ENCODE measurements at regions not wholly inside any gene's neighbourhood (a gene's known extent, or its start where the extent isn't known, plus 50 kb on each side); places are given as distances from the start of the nearest gene placed in this dataset.
A peak's percentile ranks its signal among the peaks of the same experiment; 100 is the strongest.

DNA sequence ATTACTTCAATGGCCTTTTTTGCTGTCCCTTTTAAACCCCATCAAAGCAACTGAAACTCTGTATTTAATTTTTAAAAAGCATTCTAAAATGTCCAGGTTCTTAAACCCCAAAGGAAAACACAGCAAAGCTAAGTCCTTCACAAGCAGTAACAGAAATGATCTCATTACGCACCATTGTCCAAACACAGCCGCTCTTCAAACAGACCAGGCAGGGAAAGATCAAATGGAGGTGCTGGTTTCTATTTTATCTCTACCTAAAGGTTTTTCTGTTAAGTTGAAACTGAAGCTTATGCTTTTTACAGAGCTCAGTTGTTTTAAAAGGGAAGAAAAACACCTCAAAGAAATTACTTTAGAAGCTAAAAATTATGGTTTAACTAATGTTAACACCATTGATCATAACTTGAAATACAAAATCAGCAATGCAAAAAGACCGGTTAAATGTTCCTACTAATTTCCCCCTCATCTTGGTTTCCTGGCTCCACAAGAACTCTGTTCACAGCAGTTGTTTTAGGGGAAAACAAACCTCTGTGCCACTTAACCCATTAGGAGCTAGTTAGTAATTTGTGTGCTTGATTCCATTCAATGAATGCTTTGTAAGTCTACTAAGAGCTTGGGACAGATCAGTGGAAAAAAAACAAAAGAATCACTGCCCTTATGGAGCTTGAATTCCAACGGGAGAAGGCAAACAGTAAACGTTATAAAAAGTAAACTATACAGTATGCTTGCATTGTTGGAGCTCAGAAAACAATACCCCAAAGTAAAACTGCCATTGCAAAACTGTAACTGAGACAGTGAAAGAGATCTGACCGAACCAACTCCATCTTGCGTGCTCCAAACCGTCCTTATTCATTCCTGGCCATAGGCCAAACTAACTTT is 87.4 kb downstream of the CD24 start:
- H3K36me3 Mint-ChIP-seq (ENCODE audit: insufficient read depth, unreplicated experiment), result no peaks in the 10 kb centered on the region
- ChIA-PET CTCF (interaction anchor here (1.3 kb wide), 1 partner anchor 92 kb away, joined by 5 read pairs; no protein-coding TSS in a partner anchor), POLR2A (interaction anchor here (0.6 to 0.8 kb wide), 2 partner anchors 64 to 277 kb away, joined by 3 to 5 read pairs; no protein-coding TSS in a partner anchor)
- H3K9me3 Mint-ChIP-seq (ENCODE audit: unreplicated experiment), result no peaks in the 10 kb centered on the region
- H3K27ac Mint-ChIP-seq (ENCODE audit: unreplicated experiment), result peak overlapping the region; percentile 83
- intact Hi-C loops (cut with micrococcal nuclease; ENCODE audit: unreplicated experiment), result loop anchor here (2.0 kb wide), 2 partner anchors 26 to 88 kb away; no protein-coding TSS in a partner anchor
- Histone ChIP-seq H3K9me3 (no peaks in the 10 kb centered on the region), H3K36me3 (ENCODE audit: control insufficient read depth, insufficient read depth, low read length) (no peaks in the 10 kb centered on the region), H3K4me1 (peaks cover 55% of the 10 kb centered on the region), H3K27me3 (replicated peaks; ENCODE audit: control insufficient read depth, insufficient read depth, low read length) (no peaks in the 10 kb centered on the region), H3K4me3 (ENCODE audit: low read depth, low read length) (no peak overlapping the region)
- H3K4me3 Mint-ChIP-seq (ENCODE audit: unreplicated experiment), result peak overlapping the region; percentile 55
- peaks cover 33% of the 10 kb centered on the region for H3K4me1 Mint-ChIP-seq (ENCODE audit: low read depth, unreplicated experiment)
- TF ChIP-seq, protein P1, sequence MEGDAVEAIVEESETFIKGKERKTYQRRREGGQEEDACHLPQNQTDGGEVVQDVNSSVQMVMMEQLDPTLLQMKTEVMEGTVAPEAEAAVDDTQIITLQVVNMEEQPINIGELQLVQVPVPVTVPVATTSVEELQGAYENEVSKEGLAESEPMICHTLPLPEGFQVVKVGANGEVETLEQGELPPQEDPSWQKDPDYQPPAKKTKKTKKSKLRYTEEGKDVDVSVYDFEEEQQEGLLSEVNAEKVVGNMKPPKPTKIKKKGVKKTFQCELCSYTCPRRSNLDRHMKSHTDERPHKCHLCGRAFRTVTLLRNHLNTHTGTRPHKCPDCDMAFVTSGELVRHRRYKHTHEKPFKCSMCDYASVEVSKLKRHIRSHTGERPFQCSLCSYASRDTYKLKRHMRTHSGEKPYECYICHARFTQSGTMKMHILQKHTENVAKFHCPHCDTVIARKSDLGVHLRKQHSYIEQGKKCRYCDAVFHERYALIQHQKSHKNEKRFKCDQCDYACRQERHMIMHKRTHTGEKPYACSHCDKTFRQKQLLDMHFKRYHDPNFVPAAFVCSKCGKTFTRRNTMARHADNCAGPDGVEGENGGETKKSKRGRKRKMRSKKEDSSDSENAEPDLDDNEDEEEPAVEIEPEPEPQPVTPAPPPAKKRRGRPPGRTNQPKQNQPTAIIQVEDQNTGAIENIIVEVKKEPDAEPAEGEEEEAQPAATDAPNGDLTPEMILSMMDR (IDR thresholded peaks at IDR 0.05; ENCODE audit: insufficient read depth in 1 of 2, low read depth in 1 of 2, low read length in 1 of 2, severe bottlenecking in 1 of 2, unreplicated experiment in 1 of 2), result no peak
- peak in 1 of 2 experiments; percentile 35 for DNase-seq
- no peaks in the 10 kb centered on the region for H3K27me3 Mint-ChIP-seq (ENCODE audit: insufficient read depth, unreplicated experiment)
- no TSS peak for BruUV-seq (replicated peaks)

DNA sequence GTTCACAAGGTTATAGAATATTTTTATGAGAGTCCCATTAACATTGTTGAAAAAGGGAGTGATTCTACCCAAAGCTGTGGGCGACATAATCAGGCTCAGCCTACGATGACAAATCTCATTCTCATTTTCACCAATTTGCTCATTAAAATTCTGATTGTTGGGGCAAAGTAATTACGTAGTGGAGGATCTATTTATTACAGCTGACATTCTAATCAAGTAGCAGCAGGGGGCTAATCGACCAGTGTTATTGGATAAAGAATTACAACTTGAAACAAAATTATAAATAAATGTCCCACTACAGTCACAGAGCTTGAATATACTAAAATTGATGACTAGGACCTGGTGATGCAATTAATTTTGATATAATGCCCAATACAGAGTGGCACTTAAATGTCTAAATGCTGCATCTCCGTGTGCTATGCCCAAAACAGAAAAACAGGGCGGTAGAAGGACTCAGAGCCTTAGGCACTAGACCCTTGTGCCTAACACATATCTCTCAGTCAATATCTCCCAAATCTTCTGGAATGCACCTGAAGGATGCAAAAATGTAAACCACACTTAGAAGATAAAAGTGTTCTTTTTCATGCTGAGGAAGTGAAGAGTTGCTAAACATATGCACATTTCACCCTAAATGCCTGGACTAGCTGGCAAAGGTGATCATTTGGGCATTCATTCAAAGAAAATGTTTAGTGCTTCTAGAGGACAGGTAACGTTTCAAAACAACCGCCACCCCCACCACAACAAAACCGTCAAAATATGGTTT is 88.3 kb downstream of the CD24 start:
- Mint-ChIP-seq H3K27me3 (ENCODE audit: insufficient read depth, unreplicated experiment) (no peaks in the 10 kb centered on the region), H3K36me3 (ENCODE audit: insufficient read depth, unreplicated experiment) (no peaks in the 10 kb centered on the region), H3K4me1 (ENCODE audit: low read depth, unreplicated experiment) (peaks cover 33% of the 10 kb centered on the region), H3K27ac (ENCODE audit: unreplicated experiment) (peak overlapping the region; percentile 83), H3K9me3 (ENCODE audit: unreplicated experiment) (no peaks in the 10 kb centered on the region), H3K4me3 (ENCODE audit: unreplicated experiment) (peak overlapping the region; percentile 55)
- ChIA-PET POLR2A (no interaction called here), CTCF (interaction anchor here (0.7 to 1.3 kb wide), 2 partner anchors 93 kb away, joined by 3 to 5 read pairs; no protein-coding TSS in a partner anchor)
- Histone ChIP-seq H3K27me3 (replicated peaks; ENCODE audit: control insufficient read depth, insufficient read depth, low read length) (no peaks in the 10 kb centered on the region), H3K36me3 (ENCODE audit: control insufficient read depth, insufficient read depth, low read length) (no peaks in the 10 kb centered on the region), H3K4me3 (ENCODE audit: low read depth, low read length) (no peak overlapping the region), H3K9me3 (no peaks in the 10 kb centered on the region), H3K4me1 (peaks cover 50% of the 10 kb centered on the region)
- TF ChIP-seq, protein P1 (IDR thresholded peaks at IDR 0.05; ENCODE audit: insufficient read depth in 1 of 2, low read depth in 1 of 2, low read length in 1 of 2, severe bottlenecking in 1 of 2, unreplicated experiment in 1 of 2), result no peak
- no peak for DNase-seq
- BruUV-seq (replicated peaks), result TSS peak; percentile 79
- intact Hi-C loops (cut with micrococcal nuclease; ENCODE audit: unreplicated experiment), result loop anchor here (2.0 kb wide), 2 partner anchors 27 to 87 kb away; no protein-coding TSS in a partner anchor

DNA sequence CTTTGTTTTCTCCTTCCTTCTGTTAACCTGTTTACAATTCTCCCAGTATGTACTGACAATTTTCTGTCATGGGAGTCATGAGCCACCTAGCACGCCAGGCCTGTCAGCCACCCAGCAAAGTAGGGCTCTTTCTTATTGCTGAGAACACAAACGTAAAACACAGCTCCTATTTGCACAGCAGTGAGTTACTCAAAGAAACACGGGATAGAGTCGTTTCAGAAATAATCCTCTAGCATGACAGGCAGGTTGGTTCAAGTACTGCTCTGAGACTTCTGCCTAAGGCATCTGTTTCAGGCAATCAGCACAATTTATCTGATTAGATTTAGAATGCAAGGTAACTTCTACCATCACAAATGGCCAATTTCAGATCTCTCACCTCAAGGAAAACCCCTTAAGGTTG is 88.8 kb downstream of the CD24 start:
- Mint-ChIP-seq H3K36me3 (ENCODE audit: insufficient read depth, unreplicated experiment) (no peaks in the 10 kb centered on the region), H3K9me3 (ENCODE audit: unreplicated experiment) (no peaks in the 10 kb centered on the region), H3K4me3 (ENCODE audit: unreplicated experiment) (no peak overlapping the region), H3K27me3 (ENCODE audit: insufficient read depth, unreplicated experiment) (no peaks in the 10 kb centered on the region), H3K4me1 (ENCODE audit: low read depth, unreplicated experiment) (peaks cover 33% of the 10 kb centered on the region), H3K27ac (ENCODE audit: unreplicated experiment) (peak overlapping the region; percentile 3)
- no peaks in the 10 kb centered on the region for H3K27me3 ChIP-seq (replicated peaks; ENCODE audit: control insufficient read depth, insufficient read depth, low read length)
- no peak for DNase-seq
- peaks cover 44% of the 10 kb centered on the region for H3K4me1 ChIP-seq
- H3K4me3 ChIP-seq (ENCODE audit: low read depth, low read length), result no peak overlapping the region
- no peaks in the 10 kb centered on the region for H3K36me3 ChIP-seq (ENCODE audit: control insufficient read depth, insufficient read depth, low read length)
- BruUV-seq (replicated peaks), result no TSS peak
- POLR2A ChIA-PET, result no interaction called here
- intact Hi-C loops (cut with micrococcal nuclease; ENCODE audit: unreplicated experiment), result loop anchor here (2.0 kb wide), 2 partner anchors 27 to 87 kb away; no protein-coding TSS in a partner anchor
- CTCF ChIA-PET, result interaction anchor here (0.7 kb wide), 1 partner anchor 94 kb away, joined by 3 read pairs; no protein-coding TSS in a partner anchor
- no peaks in the 10 kb centered on the region for H3K9me3 ChIP-seq
- TF ChIP-seq, protein P1 (IDR thresholded peaks at IDR 0.05; ENCODE audit: insufficient read depth in 1 of 2, low read depth in 1 of 2, low read length in 1 of 2, severe bottlenecking in 1 of 2, unreplicated experiment in 1 of 2), result no peak

Data from Caco-2 (cell line).